ENCODE measurements at regions not wholly inside any gene's neighbourhood (a gene's known extent, or its start where the extent isn't known, plus 50 kb on each side); places are given as distances from the start of the nearest gene placed in this dataset.

DNA sequence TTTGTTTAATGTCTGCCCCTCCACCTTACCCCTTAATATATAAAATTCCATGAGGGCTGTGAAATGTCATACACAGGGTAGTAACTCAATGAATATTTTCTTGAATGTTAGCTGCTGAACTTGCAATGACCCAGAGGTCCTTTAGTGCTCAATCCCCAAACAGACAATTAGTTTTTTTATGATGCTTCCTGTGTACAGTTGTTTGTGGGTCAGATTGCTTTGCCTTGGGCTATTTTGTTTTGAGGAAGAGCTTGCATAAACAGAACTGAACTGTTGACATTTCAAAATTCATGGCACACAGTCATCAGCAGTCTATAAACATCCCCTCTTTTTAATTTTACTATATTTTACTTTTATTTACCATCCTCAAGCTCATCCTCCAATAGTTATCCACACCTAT, 820.5 kb upstream of the SEL1L start:
- H3K4me3 Mint-ChIP-seq, result no peak overlapping the region
- H3K9me3 Mint-ChIP-seq, result peaks cover 11% of the 10 kb centered on the region
- no peak for ATAC-seq
- H3K27ac Mint-ChIP-seq, result no peak overlapping the region
- no peaks in the 10 kb centered on the region for H3K36me3 Mint-ChIP-seq
- no peaks in the 10 kb centered on the region for H3K4me1 Mint-ChIP-seq
- H3K27me3 Mint-ChIP-seq, result no peaks in the 10 kb centered on the region

DNA sequence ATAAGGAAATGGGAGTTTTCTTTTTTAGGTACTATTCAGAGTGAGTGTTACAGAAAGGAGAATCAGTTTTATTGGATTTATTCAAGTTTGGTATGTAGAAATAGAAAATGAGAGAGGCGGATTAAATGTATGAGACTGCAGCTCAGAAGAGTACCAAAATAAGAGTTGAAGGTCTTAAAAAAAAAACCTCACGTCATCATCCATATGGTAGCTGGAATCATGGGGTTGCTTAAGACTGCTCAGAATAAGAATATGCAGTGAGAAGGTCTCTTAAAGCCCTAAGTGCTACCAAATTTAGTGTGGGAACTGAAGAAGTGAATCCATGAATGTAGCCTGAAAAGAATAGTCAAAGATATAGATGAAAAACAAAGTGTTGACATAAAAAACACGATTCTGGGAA, 825.5 kb upstream of the SEL1L start:
- Mint-ChIP-seq H3K4me1 (no peaks in the 10 kb centered on the region), H3K27ac (no peak overlapping the region), H3K27me3 (no peaks in the 10 kb centered on the region), H3K4me3 (no peak overlapping the region), H3K36me3 (no peaks in the 10 kb centered on the region), H3K9me3 (peaks cover 10% of the 10 kb centered on the region)
- no peak for ATAC-seq

DNA sequence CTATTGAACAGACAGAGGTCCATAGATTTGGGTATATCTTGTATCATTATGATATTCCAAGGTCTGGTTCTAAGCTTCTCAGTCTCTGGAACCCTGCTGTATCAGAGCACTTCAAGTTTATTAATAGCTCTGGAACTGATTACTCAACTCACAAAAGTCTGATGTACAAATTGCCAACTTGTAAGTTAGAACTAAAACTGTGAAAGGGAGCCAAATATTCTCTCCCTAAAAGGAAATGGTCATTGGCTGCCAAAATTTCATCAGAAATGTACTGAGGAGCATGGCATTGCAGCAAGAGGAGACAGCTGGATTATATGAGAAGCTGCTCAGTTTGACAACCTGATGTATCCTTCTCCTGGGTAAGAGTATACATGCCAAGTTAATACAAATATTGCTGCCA, 828.8 kb upstream of the SEL1L start:
- Mint-ChIP-seq H3K36me3 (no peaks in the 10 kb centered on the region), H3K9me3 (peaks cover 10% of the 10 kb centered on the region), H3K4me3 (no peak overlapping the region), H3K27me3 (no peaks in the 10 kb centered on the region), H3K27ac (no peak overlapping the region), H3K4me1 (no peaks in the 10 kb centered on the region)
- no peak for ATAC-seq

GRCh38 chr14:82365471-82365870, 831.8 kb upstream of the SEL1L start:
- ATAC-seq, result no peak
- Mint-ChIP-seq H3K27me3 (no peaks in the 10 kb centered on the region), H3K36me3 (no peaks in the 10 kb centered on the region), H3K27ac (no peak overlapping the region), H3K9me3 (peaks cover 9% of the 10 kb centered on the region), H3K4me1 (no peaks in the 10 kb centered on the region), H3K4me3 (no peak overlapping the region)

DNA sequence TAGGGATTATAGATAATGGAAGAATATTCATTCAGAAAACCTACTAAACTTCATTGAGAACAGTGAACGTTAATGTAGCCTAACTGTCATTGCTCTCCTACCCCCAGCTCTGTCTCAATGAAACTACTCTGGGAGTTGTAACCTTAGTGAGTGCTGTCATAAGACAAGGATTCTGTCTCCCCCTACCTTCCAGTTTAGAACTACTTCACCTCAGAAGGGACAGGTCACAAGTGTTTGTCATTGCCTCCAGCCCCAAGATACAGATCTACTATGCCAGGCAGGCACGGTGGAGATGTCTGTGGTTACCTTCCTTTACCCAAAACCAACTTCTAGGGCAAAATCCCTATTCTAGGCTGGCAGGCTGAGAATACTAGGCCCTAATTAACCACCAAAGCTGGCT, 833.1 kb upstream of the SEL1L start:
- Mint-ChIP-seq H3K36me3 (no peaks in the 10 kb centered on the region), H3K27me3 (no peaks in the 10 kb centered on the region), H3K4me3 (no peak overlapping the region), H3K4me1 (no peaks in the 10 kb centered on the region), H3K27ac (no peak overlapping the region), H3K9me3 (peaks cover 9% of the 10 kb centered on the region)
- no peak for ATAC-seq

DNA sequence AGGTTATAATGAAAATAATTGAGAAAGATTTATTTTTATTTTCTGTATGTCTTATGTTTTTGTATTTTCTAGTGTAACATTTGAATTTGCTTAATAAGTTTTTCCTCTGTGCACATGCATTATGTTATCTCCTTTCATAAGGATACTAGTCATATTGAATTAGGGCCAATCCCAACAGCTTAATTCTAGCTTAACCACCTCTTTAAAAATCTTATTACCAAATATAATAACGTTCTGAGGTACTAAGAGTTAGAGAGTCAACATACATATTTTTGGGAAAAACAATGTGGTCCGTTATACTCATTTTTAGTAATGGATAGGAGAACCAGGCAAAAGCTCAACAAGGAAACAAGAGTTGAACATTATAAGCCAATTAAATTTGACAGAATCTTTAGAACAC, 845.6 kb upstream of the SEL1L start:
- Mint-ChIP-seq H3K4me1 (no peaks in the 10 kb centered on the region), H3K27me3 (no peaks in the 10 kb centered on the region), H3K9me3 (peaks cover 12% of the 10 kb centered on the region), H3K27ac (no peak overlapping the region), H3K36me3 (no peaks in the 10 kb centered on the region), H3K4me3 (no peak overlapping the region)
- ATAC-seq, result no peak

DNA sequence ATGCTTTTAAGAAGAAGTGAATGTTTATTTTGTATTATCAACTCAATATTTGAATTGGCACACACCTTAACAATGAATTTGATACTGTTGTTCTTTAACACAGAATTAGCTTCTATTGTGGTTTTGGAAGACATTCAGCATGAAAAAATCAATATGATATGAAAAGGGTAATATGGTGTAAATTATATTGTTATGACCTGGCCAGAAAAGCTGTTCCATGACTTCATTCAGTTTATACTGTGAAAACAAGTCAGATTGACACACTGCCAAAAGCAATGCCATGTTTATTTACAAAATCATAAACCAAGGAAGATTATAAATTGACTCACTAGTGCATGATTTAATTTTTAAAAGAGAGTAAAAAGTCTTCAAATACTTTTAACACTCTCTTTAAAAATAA, 851.4 kb upstream of the SEL1L start:
- Mint-ChIP-seq H3K36me3 (no peaks in the 10 kb centered on the region), H3K4me1 (no peaks in the 10 kb centered on the region), H3K27ac (no peak overlapping the region), H3K4me3 (no peak overlapping the region), H3K27me3 (no peaks in the 10 kb centered on the region), H3K9me3 (peaks cover 15% of the 10 kb centered on the region)
- no peak for ATAC-seq

DNA sequence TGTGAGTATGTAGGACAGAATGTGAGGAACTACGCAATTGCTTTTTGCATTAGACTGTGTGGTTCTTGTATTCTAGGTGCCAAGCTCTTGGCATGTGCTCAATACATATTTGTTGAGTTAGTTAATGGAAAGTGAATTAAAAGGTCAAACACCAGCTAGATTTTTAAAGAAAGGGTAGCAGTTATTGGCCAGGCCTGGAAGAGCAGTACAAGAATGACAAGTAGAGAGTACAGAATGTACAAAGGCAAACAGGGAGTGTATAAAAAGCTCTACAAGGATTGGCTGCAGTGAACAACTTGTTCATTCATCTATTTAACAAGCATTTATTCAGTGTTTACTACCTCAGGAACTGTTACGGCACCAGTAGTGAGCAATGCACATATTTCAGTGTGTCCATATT, 854.0 kb upstream of the SEL1L start:
- no peaks in the 10 kb centered on the region for H3K36me3 Mint-ChIP-seq
- no peaks in the 10 kb centered on the region for H3K4me1 Mint-ChIP-seq
- no peak overlapping the region for H3K27ac Mint-ChIP-seq
- no peak overlapping the region for H3K4me3 Mint-ChIP-seq
- no peak for ATAC-seq
- no peaks in the 10 kb centered on the region for H3K27me3 Mint-ChIP-seq
- H3K9me3 Mint-ChIP-seq, result peaks cover 15% of the 10 kb centered on the region

DNA sequence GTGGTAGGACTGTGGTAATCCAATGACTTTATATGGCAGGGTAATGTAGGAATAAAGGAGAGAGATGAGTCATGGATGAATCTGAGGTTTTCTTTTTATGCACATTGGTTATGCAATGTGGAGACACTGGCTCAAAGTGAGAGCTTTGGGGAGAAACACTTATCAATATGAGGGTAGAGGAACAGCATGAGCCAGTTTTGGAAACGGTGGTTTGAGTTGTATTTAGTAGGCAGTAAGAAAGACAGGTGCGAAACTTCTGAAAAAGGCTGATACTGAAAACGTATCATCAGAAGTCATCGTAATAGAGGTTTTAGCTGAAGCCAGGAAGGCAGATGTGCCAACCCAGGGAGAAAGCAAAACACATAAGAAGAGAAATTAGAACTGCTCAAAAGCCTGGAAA, 854.8 kb upstream of the SEL1L start:
- Mint-ChIP-seq H3K36me3 (no peaks in the 10 kb centered on the region), H3K4me3 (no peak overlapping the region), H3K27ac (no peak overlapping the region), H3K4me1 (no peaks in the 10 kb centered on the region), H3K9me3 (peaks cover 15% of the 10 kb centered on the region), H3K27me3 (no peaks in the 10 kb centered on the region)
- ATAC-seq, result no peak

GRCh38 chr14:82390586-82390985, 856.9 kb upstream of the SEL1L start:
- Mint-ChIP-seq H3K9me3 (peaks cover 11% of the 10 kb centered on the region), H3K36me3 (no peaks in the 10 kb centered on the region), H3K27me3 (no peaks in the 10 kb centered on the region), H3K27ac (no peak overlapping the region), H3K4me3 (no peak overlapping the region), H3K4me1 (no peaks in the 10 kb centered on the region)
- no peak for ATAC-seq

DNA sequence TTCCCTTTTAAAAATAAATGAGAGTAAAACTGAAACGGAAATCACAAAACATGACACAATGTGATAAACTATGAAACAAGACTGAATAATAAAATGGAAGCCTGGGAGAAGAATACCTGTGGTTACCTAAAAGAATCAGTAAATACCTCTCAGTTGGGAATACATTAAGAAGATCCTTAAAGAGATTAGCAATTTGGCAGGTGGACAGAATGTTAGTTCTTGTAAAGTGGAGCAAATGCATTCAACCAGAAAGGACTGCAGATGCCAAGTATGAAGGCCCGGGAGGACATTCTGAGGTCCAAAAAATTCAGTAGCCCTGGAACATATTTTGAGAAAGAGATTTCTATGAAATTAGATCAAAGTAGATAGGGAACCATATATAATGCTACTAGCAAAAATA, 861.3 kb upstream of the SEL1L start:
- Mint-ChIP-seq H3K4me3 (no peak overlapping the region), H3K27me3 (no peaks in the 10 kb centered on the region), H3K4me1 (no peaks in the 10 kb centered on the region), H3K36me3 (no peaks in the 10 kb centered on the region), H3K27ac (no peak overlapping the region), H3K9me3 (peaks cover 2% of the 10 kb centered on the region)
- ATAC-seq, result no peak

GRCh38 chr14:82398256-82398655, 864.6 kb upstream of the SEL1L start:
- no peak for ATAC-seq
- Mint-ChIP-seq H3K27ac (no peak overlapping the region), H3K9me3 (peaks cover 2% of the 10 kb centered on the region), H3K36me3 (no peaks in the 10 kb centered on the region), H3K4me3 (no peak overlapping the region), H3K4me1 (no peaks in the 10 kb centered on the region), H3K27me3 (no peaks in the 10 kb centered on the region)

DNA sequence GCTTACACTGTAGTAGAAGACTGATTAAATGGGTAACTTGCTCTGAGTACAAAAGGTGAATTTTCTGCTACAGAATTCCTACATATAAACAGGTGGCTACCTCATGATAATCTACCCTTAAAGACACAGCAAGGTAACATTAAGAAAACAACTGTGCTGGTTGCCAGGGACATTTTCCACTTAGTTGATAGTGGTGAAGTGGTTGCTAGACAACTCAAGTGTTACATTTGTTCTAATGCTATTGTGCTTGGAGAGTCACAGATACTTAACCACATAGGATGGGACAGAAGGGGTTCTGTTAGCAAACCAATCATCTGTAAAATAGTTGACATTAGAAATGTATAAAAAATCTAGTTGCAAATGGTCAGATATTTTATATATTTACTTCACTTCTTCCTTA, 870.3 kb upstream of the SEL1L start:
- Mint-ChIP-seq H3K4me1 (no peaks in the 10 kb centered on the region), H3K9me3 (no peaks in the 10 kb centered on the region), H3K27ac (no peak overlapping the region), H3K27me3 (no peaks in the 10 kb centered on the region), H3K4me3 (no peak overlapping the region), H3K36me3 (no peaks in the 10 kb centered on the region)
- no peak for ATAC-seq

DNA sequence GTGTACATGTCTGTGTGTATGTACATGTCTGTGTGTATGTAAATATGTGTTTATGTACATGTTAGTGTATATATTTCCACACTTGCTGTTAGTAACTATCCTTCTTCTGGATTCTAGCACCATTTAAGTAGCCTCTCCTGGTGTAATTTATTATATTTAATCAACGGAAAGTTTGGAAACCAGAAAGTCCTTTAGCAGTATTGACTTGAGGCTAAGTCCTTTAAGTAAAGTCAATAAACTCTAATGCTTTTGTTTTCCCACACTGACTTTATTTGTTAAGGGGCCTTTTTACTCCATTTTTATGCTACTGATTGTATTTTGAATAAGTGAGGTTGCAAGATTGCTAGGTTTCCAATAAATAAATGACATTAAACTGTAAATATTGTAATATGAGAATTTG, 876.4 kb upstream of the SEL1L start:
- H3K36me3 Mint-ChIP-seq, result no peaks in the 10 kb centered on the region
- H3K4me3 Mint-ChIP-seq, result no peak overlapping the region
- no peak for ATAC-seq
- no peaks in the 10 kb centered on the region for H3K4me1 Mint-ChIP-seq
- no peaks in the 10 kb centered on the region for H3K27me3 Mint-ChIP-seq
- peaks cover 4% of the 10 kb centered on the region for H3K9me3 Mint-ChIP-seq
- no peak overlapping the region for H3K27ac Mint-ChIP-seq

DNA sequence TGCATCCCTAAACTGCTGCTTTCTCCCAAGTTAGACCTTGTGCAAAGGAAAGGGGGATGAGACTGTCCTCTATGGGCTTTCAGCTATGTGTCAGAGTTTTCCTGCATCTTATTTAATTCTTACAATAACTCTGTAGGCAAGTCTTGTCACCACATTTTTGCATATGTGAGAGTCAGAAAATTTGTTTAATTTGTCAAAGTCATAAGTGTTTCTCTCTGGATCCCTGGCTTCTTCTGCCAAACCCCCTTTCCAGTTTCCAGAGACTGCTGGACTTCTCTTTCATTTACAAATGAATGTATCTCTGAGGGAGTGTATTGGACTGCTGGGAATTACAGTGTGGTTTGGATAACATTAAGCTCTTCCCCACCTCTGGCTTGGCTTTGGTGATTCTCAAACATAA, 877.6 kb upstream of the SEL1L start:
- H3K4me1 Mint-ChIP-seq, result no peaks in the 10 kb centered on the region
- peaks cover 7% of the 10 kb centered on the region for H3K9me3 Mint-ChIP-seq
- no peak overlapping the region for H3K27ac Mint-ChIP-seq
- H3K36me3 Mint-ChIP-seq, result no peaks in the 10 kb centered on the region
- H3K4me3 Mint-ChIP-seq, result no peak overlapping the region
- ATAC-seq, result no peak
- H3K27me3 Mint-ChIP-seq, result no peaks in the 10 kb centered on the region

DNA sequence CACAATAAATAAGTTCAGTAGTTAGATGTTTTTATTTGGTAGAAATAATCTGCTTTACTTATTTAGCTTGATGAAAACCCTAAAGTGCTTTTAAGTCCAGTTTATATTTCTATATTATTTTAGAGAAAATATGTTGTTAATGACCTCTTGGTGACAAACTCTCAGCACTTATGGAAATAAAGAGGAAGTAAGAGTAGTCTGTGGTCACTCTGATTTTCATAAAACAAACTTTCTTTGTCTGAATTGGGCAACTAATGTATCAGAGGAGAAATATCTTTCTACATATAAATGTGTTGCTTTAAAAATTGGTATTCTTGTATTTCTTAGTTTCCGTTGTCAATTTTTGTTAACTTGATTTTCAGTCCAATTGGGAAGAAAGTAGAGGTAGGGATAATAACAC, 878.9 kb upstream of the SEL1L start:
- peaks cover 11% of the 10 kb centered on the region for H3K9me3 Mint-ChIP-seq
- no peak overlapping the region for H3K27ac Mint-ChIP-seq
- no peak overlapping the region for H3K4me3 Mint-ChIP-seq
- H3K4me1 Mint-ChIP-seq, result no peaks in the 10 kb centered on the region
- H3K27me3 Mint-ChIP-seq, result no peaks in the 10 kb centered on the region
- no peaks in the 10 kb centered on the region for H3K36me3 Mint-ChIP-seq
- no peak for ATAC-seq

DNA sequence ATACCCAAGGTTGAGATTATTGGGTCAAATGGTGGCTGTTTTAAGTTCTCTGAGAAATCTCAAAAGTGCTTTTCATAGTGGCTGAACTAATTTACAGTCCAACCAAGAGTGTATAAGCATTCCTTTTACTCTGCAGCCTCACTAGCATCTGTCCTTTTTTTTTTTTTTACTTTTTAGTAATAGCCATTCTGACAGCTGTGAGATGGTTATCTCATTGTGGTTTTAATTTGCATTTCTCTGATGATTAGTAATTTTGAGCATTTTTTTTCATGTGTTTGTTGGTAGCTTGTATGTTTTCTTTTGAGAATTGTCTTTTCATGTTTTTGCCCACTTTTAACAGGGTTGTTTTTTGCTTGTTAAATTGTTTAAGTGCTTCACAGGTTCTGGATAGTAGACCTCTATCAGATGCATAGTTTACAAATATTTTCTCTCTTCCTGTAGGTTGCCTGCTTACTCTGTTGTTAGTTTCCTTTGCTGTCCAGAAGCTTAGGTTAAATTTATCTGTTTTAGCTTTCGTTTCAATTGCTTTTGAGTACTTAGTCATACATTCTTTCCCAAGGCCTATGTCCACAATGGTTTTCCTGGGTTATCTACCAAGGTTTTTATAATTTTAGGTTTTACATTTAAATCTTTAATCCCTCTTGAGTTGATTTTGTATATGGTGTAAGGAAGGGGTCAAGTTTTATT, 881.3 kb upstream of the SEL1L start:
- Mint-ChIP-seq H3K27ac (no peak overlapping the region), H3K36me3 (no peaks in the 10 kb centered on the region), H3K27me3 (no peaks in the 10 kb centered on the region), H3K4me1 (no peaks in the 10 kb centered on the region), H3K4me3 (no peak overlapping the region), H3K9me3 (peaks cover 15% of the 10 kb centered on the region)
- no peak for ATAC-seq

Data from stimulated activated memory B cell treated with anti-CD40 and anti-IgM and Interleukin-4, amounts not matched to agents 10 μg/mL and 1 μg/mL and 100 μg/mL, for 72 hours (primary cell).